Astrocyte of the cerebellum (primary cell): ENCODE measurements at regions not wholly inside any gene's neighbourhood (a gene's known extent, or its start where the extent isn't known, plus 50 kb on each side); places are given as distances from the start of the nearest gene placed in this dataset.
"Not testable (repeated sequence)": the region's sequence is repeated elsewhere in the genome, so short reads cannot be mapped to it uniquely, and the experiment has no call there.

Source experiments
- DNase-seq: peaks from one replicate; pipeline ENCODE4 v3.0.0-alpha.2; 2011; ENCODE audit warnings: low read depth
- H3K4me3 ChIP-seq: 2 replicates; pipeline ENCODE4 v1.5.1; 2011; ENCODE audit warnings: mild to moderate bottlenecking, low read depth, low read length, moderate library complexity
- CTCF ChIP-seq: IDR thresholded peaks from 2 replicates; pipeline ENCODE4 v1.5.1; 2012; ENCODE audit warnings: low read length, low read depth, moderate library complexity, mild to moderate bottlenecking; ENCODE audit errors: missing control alignments
- in situ Hi-C: cut with HindIII; loops from 2 replicates; pipeline ENCODE4 v1.10.0; 2017; ENCODE audit warnings: low sequenced_read_pairs

- no peak overlapping the region for H3K4me3 ChIP-seq
- in situ Hi-C loops: no loop called here
- DNase-seq: no peak
- no peak for TF ChIP-seq CTCF
Measured at GRCh38 chrX:497186-498014, 110.7 kb upstream of the PPP2R3B start.

GRCh38 chrX:498901-499300 is 112.2 kb upstream of the PPP2R3B start:
- in situ Hi-C loops, H3K4me3 ChIP-seq: not testable (repeated sequence)

GRCh38 chrX:499870-500364 is 113.2 kb upstream of the PPP2R3B start:
- in situ Hi-C loops: no loop called here
- no peak for TF ChIP-seq CTCF

More at GRCh38 chrX:498901-499300, 112.2 kb upstream of the PPP2R3B start:
- not testable (repeated sequence) for DNase-seq

GRCh38 chrX:500481-501010 is 113.8 kb upstream of the PPP2R3B start:
- in situ Hi-C loops: no loop called here
- DNase-seq: no peak
- H3K4me3 ChIP-seq: no peak overlapping the region
- no peak for TF ChIP-seq CTCF

More at GRCh38 chrX:499870-500364, 113.2 kb upstream of the PPP2R3B start:
- H3K4me3 ChIP-seq: no peak overlapping the region
- DNase-seq: no peak

GRCh38 chrX:506341-506740 is 119.6 kb upstream of the PPP2R3B start:
- TF ChIP-seq CTCF: no peak
- H3K4me3 ChIP-seq: no peak overlapping the region
- no peak for DNase-seq
- in situ Hi-C loops: no loop called here

GRCh38 chrX:508163-508562 is 121.5 kb upstream of the PPP2R3B start:
- TF ChIP-seq CTCF: no peak
- H3K4me3 ChIP-seq: no peak overlapping the region
- in situ Hi-C loops: no loop called here
- no peak for DNase-seq

GRCh38 chrX:508821-509220 is 121.8 kb upstream of the SHOX start:
- H3K4me3 ChIP-seq, DNase-seq, in situ Hi-C loops: not testable (repeated sequence)

GRCh38 chrX:511089-511488 is 119.5 kb upstream of the SHOX start:
- in situ Hi-C loops, DNase-seq, H3K4me3 ChIP-seq: not testable (repeated sequence)
